Left ventricle myocardium superior (tissue), 1 donor: ENCODE measurements at regions not wholly inside any gene's neighbourhood (a gene's known extent, or its start where the extent isn't known, plus 50 kb on each side); places are given as distances from the start of the nearest gene placed in this dataset.
"Not testable (repeated sequence)": the region's sequence is repeated elsewhere in the genome, so short reads cannot be mapped to it uniquely, and the experiment has no call there.

Experiments
- ATAC-seq: fragments of 200-7000 bp; cut with Tn5 transposase; one replicate; pipeline ENCODE4 v1.9.1; 2020; ENCODE audit warnings: mild to moderate bottlenecking, moderate library complexity
- DNase-seq: peaks from one replicate; pipeline ENCODE4 v3.0.0-alpha.2; 2020
- intact Hi-C: fragments of 100-400 bp; cut with micrococcal nuclease; formaldehyde crosslinking; loops from one replicate; pipeline ENCODE4 v1.11.0; 2022
- donor health status: DM: no; HTN: yes; CAD: no; lungs with severe emphysema.

DNA sequence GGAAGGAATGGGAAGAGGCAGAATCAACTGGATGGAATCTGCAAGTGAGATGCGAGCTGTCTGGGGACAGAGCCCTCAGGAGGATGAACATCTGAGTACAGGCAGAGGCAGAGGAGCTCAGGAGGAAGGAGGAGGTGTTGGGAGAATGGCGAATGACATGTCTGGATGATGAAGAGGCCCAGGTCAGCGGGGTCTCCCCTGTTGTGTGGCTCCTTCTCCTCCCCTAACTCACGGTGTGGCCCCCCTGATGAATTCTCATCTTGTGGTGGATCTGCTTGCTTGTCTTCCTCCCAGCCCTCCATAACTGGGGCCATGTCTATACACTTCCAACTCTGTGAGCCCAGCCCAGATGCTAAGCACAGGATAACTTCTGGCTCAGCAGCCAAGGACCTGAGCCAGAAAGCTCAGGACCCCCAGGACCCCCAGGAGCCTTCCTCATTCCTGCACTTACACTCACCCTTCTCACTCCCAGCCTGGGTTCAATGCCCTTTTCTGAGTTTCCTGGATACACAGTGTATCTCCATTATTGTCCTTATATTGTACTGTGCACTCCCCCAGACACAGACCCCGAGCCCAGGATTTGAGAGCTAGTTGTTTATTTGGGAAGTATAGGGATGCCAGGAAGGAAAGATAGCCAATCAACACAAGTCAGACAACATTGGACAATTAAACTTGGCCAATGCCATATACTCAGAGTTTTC, 678.6 kb upstream of the HS6ST1 start:
- DNase-seq (no peak), ATAC-seq (no peak)
- intact Hi-C loops = no loop called here

DNA sequence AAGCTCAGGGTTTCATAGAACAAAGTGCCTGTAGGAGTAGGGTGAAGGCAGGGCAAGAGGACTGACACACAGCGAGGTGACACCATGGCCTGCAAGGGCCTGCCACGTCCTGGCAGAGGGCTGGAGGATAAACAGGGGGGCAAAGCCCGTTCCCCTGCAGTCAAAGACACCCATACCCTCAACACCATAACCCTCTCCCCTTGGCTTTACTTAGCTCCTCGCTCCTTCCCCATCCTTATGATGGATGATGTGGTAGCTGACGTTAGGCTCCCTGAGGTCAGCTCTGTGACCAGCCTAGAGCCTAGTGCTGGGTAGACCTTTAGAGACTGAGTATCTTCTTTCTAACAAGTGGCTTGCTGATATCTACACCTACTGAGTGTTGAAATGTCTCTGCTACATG, 683.3 kb upstream of the HS6ST1 start:
- intact Hi-C loops = no loop called here
- DNase-seq (no peak), ATAC-seq (no peak)

DNA sequence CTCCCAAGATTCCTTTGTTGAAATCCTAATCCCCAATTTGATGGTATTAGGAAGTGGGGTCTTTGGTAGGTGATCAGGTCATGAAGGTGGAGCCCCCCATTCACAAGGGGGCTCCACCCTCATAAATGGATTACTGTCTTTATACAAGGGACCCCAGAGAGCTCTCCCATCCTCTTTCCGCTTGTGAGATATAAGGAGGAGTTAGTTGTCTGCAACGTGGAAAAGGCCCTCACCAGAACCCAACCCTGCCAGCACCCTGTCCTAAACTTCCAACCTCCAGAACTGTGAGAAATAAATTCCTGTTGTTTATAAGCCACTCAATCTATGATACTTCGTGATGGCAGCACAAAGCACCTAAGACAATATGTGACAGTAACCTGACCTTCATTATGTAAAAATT, 684.1 kb upstream of the HS6ST1 start:
- DNase-seq (no peak), ATAC-seq (no peak)
- intact Hi-C loops = no loop called here

DNA sequence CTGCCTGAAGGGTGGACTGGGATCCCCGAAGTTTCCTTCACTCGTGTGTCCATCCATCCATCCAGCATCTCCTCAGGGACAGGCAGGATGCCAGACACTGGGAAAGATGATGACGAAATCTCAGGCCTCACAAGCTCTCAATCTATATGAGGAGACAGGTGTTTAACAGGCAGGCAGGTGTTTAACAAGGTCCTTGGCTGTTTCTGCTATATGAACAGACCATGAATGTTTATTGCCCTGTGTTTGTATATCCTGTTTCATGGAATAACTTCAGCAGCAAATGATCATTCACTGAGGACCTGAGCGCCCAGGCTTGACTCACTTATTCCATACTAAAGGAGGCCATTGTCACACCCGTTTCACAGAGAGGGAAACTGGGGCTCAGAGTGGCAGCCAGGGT, 685.8 kb upstream of the HS6ST1 start:
- no peak for DNase-seq
- intact Hi-C loops = no loop called here
- ATAC-seq = no peak

DNA sequence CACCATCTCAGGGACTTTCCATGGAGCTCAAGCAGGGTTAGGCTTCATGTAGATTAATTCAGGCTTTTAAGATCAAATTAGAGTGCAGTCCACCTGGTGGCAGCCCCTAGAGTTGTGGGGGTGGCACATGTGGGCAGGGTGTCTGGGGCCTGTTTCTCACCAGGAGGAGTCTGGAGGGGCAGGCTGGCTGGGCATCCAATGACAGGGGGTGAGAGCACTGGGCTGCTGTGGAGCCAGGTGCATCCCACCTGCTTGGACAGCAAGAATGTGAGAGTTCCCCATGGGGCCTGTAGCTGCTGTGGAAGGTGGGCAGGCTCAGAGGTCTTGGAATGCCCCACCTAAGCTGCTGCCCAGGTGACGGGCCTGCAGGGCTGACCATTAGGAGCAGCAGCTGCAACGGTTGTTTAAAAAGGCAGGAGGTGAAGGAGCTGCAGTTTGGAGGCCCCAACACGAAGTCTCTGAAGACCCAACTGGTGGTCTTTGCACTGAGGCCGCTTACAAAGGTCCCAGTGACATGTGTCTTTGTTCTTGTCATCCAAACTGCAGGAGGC, 686.3 kb upstream of the HS6ST1 start:
- intact Hi-C loops = no loop called here
- no peak for DNase-seq
- ATAC-seq = no peak

DNA sequence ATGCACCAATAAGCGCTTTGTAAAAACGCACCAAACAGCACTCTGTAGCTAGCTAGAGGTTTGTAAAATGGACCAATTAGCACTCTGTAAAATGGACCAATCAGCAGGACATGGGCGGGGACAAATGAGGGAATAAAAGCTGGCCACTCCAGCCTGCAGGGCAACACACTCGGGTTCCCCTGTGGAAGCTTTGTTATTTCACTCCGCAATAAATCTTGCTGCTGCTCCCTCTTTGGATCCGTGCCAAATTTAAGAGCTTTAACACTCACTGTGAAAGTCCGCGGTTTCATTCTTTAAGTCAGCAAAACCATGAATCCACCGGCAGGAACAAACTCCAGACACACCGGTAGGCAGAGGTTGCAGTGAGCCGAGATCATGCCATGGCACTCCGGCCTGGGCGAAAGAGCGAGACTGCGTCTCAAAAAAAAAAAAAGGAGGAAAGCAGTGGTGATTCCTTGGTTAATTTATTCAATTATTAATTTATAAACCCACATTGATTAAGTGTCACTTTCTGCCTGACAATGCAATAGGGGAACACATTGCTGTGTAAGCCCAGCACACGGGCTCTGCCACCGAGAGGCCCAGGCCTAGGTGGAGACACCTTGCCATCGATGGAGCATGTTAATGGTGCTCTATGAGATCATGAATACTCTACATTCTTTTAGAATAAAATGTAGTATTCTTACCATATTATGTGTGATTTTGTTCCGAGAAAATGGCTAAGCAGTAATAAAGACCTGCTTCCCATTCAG, 687.6 kb upstream of the HS6ST1 start:
- intact Hi-C loops = no loop called here

DNA sequence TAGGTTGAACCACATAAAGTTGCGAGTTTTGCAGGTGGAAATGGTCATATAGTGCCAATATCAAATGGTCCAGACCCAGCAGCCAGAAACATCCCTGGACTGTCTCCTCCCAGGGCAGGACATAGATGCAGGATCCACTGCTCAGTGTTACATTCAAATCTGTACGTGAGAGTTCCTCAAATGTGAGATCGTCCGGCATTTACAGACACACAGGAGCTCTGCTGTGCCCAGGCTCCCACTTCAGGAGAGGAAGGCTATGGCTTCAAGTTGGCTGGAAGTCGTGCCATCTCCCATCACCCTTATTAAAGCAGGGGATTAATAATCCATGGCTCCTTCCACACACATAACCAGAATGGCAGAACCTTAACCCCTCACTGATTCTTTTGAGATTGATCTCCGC, 688.2 kb upstream of the HS6ST1 start:
- intact Hi-C loops = no loop called here
- no peak for DNase-seq
- ATAC-seq = no peak

More for the DNA sequence above, 687.6 kb upstream of the HS6ST1 start:
- no peak for ATAC-seq
- no peak for DNase-seq

DNA sequence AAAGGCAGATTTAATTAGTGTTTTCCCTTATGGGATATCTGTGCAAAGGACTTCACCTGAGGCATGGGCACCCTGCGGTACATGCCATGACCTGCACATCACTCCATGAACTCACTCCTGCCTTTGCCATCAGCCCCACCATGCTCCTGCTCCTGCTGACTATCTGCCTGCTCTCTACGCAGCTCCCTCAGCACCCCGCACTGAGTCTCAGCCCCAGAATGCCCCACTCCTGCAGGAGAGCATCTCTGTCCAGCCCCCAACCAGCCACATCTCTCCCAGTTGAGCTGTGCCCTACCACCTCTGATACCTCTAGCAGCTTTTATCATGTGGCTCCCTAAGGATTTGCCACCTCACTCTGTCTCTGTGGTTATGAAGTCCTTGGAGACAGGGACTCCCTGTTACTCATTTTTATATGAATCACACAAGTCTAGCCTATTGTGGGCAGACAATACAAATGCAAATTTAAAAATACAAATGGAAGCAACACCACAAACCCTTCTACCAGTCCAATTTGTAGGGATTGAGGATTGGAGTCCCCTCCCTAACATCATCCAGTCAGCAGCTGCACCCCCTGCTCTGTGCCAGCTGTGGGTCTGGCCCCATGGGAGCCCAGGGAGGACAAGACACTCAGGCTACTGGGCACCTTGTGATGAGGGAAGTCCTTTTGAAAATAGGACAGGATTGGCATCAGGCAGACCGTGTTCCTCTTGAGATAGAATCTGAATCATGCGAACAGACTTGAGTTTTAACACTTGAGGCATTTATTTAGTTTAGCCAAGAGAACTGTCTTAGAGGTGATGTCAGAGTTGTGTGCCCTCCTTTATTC, 689.6 kb upstream of the HS6ST1 start:
- ATAC-seq (no peak), DNase-seq (no peak)
- intact Hi-C loops = no loop called here

DNA sequence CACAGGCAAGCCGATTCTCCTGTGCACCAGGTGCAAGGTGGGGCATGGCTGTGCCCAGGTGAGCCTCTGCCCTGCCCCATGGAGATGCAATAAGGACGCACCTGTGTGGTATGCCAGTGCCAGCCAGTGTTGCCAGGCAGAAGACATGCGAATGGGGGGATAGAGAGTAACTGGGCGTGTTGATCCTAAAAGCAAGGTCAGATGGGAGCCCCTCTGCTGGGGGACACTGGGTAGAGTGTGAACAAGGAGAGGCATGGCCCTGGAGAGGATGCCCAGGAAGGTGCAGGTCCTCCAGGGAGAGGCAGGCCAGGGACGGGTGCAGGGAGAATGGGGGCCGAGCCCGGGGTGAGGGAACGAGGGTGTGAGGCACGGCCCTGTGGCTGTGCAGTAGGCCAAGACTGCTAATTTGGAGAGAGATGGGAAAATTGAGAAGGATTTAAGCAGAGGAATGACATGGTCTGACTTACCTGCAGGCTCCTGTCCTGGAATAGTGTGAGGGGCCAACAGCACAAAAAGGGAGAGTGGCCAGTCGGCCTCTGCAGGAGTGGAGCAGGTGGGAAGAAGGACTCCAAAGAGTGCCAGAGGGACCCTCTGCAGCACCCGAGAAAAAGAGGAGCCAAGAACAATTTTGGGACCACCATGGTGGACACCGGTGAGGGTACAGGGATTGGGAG, 690.4 kb upstream of the HS6ST1 start:
- intact Hi-C loops = no loop called here
- ATAC-seq (no peak), DNase-seq (no peak)

DNA sequence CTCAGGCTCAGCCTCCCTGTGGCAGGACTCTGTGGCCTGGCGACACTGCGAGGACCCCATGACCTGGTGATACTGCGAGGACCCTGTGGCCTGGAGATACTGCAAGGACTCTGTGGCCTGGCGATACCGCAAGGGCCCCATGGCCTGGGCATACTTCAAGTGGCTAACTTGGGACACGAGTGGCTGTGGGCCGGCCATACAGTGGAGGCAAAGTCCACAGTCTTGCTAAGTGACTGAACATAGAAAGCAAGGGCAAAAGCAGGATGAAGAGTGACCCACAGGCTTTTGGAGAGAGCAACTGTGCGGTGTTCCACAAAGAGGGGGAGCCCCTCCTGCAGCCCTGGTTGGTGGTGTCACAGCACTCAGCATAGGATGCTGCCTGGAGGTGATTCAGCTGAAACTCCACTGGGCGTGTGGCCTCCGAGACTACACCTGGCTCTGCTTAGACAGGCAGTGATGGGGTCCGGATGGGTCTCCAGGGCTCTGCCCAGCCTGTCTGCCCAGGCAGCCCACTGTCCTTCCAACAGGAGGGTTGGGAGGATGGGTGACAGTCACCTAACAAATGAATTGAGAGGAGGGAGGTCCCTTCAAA, 691.0 kb upstream of the HS6ST1 start:
- intact Hi-C loops = no loop called here
- DNase-seq = no peak
- no peak for ATAC-seq

DNA sequence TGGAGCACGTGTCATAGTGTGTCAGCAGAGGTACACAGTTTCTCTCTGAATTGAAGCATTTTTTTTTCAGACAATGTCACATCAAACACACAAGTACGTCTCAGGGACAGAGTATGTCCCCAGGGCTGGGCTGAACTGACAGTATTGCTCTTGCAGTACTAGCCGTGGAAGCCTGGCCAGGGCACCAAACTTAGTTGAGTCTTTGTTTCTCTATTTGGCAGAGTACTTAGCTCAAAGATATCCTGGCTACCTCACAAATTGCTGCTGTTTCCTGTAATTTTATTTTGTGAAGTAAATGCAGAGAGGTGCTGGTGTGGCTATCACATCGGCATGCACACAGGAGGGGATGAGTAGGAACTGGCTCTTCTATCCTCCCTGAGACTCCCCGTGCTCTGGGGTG, 691.6 kb upstream of the HS6ST1 start:
- DNase-seq (no peak), ATAC-seq (no peak)
- intact Hi-C loops = no loop called here

DNA sequence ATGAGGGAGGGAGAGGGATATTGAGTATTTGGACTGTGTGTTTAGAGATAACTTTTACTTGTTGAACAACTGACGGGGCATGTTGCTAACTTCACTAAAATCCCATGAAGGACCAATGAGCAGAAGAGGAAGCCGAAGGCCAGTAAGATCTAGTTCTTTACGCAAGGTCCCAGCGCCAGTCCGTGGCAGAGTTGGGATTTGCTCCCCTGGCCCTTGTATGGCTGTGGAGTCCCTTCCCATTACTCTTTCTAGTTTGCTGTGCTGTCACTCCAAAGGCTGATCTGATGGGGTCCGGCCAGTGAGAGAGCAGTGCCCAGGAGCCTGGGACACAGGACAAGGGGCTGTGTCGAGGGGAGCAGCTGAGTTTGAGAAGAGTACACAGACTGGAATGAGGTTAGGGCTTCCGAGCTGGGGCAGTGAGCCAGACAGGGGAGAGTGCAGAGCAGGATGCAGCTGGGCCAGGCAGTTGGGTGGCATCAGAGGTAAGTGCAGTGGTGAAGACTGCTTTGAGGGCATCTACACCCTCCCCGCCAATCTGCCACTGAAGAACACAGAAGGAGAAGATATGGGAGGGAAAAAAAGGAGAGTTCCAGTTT, 692.9 kb upstream of the HS6ST1 start:
- no peak for DNase-seq
- intact Hi-C loops = no loop called here
- no peak for ATAC-seq

DNA sequence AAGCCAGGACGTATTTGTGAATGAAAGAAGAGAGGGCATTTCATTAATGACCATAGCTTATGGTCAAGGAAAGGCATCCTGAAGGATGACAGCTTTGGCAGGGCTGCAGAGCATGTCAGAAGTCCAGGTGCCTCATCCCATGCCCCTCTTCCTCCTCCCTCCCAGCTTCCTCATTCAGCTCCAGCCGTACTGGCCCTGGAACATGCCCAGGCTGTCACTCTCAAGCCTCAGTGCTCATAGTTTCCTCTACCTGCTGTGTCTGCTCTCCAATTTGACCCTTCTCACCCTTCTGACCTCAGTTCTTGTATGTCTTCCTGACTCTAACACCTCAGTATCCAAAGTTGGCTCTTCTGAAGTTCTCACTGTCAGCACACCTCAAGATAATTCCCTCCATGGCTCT, 695.8 kb upstream of the HS6ST1 start:
- intact Hi-C loops = no loop called here
- ATAC-seq = no peak
- no peak for DNase-seq

DNA sequence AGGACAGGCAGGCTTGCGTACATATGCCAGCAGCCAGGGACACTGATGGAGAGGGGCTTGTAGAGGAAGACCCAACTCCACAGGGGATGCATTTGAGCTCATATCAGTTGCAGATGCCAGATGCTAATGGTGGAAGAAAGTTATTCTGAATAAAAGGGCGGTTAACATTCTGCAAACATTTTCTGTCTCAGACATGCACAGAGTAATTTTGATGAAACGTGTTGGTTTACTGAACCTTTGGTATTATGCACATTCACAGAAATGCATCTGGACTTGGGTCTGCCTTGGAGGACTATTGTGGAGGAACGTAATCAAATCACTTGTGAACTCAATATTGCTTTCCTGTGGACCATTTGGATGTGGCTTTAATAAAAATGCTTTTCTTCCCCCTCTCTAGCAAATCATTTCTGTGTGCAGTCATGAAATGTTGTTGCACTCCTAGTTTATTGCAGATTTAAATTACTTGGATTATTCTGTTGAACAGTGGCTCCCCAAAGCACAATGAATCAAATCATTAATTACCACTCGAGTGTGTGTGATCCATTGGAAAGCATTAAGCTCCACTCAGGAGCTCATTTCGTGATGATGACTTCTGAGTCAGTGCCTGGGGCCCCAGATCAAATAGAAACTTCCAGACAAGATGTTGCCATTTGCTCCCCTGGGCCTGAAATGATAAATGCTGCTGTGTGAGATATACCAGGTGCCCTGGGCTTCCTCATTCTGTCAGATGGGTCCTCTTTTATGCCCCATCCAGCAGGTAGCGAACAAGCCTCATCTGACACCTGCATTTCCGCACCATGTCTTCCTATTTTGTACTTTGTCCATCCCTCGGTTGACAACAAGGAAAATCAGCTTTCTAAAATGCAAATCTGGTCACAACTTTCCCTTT, 697.0 kb upstream of the HS6ST1 start:
- no peak for ATAC-seq

DNA sequence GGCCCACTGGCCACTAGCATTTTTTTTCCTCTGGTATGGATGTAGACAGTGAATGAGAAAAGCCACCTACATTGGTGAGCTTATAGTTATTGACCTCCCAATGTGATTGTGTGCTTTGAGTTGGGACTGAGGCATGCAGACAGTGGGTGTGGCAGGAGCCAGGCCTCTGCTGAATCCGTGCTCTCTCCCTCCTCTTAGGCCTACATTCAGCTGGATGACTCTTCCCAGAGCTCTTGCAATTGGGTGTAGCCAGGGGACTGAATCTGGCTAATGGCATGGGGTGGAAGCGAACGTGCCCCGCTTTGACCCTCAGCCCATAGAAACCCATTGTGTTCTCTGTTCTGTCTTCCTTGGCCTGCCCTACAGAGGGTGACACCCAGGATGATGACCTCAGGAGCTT, 698.3 kb upstream of the HS6ST1 start:
- intact Hi-C loops = no loop called here
- no peak for ATAC-seq
- no peak for DNase-seq

More for the DNA sequence above, 697.0 kb upstream of the HS6ST1 start:
- no peak for DNase-seq
- intact Hi-C loops = no loop called here

DNA sequence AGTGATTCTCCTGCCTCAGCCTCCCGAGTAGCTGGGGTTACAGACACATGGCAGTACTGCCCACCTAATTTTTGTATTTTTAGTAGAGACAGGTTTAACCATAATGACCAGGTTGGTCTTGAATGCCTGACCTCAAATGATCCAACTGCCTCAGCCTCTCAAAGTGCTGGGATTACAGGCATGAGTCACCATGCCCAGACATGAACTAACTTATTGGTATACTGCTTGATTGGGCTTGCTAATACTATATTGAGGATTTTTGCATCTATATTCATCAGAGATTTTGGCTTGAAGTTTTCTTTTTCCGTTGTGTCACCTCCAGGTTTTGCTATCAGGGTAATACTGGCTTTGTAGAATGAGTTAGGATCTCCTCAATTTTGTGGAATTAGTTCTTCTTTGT, 706.1 kb upstream of the HS6ST1 start:
- intact Hi-C loops = no loop called here
- DNase-seq = no peak
- ATAC-seq = no peak

DNA sequence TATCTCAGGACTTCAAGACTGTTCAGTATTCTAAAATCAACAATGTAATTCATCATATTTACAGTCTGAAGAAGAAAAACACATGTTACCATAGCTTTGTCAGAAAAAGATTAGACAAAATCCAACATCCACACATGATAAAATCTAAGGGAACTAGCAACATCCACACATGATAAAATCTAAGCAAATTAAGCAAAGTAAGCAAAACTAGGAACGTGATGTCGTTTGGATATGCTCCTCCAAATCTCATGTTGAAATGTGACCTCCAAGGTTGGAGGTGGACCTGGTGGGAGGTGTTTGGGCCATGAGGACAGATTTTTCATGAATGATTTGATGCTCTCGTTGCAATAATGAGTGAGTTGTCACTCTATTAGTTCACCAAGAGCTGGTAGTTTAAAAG, 717.3 kb upstream of the HS6ST1 start:
- no peak for ATAC-seq
- no peak for DNase-seq
- intact Hi-C loops = no loop called here

DNA sequence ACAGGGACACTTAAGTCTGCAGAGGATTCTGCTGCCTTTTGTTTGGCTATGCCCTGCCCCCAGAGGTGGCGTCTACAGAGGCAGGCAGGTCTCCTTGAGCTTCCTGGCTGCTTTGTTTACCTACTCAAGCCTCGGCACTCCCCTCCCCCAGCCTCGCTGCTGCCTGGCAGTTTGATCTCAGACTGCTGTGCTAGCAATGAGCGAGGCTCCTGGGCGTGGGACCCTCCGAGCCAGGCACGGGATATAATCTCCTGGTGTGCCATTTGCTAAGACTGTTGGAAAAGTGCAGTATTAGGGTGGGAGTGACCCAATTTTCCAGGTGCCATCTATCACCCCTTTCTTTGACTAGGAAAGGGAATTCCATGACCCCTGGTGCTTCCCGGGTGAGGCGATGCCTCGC, 725.0 kb upstream of the HS6ST1 start:
- DNase-seq, intact Hi-C loops: not testable (repeated sequence)

More for the DNA sequence above, 725.0 kb upstream of the HS6ST1 start:
- not testable (repeated sequence) for ATAC-seq
